ENCODE measurements at regions not wholly inside any gene's neighbourhood (a gene's known extent, or its start where the extent isn't known, plus 50 kb on each side); places are given as distances from the start of the nearest gene placed in this dataset.

- no peaks in the 10 kb centered on the region for H3K36me3 ChIP-seq (ENCODE audit: control insufficient read depth in 2 of 2, extremely low read depth in 1 of 2, insufficient read depth in 2 of 2, low read length in 2 of 2)
- no peak overlapping the region for H2AFZ ChIP-seq (ENCODE audit: low read depth, low read length)
- TF ChIP-seq, protein P1, sequence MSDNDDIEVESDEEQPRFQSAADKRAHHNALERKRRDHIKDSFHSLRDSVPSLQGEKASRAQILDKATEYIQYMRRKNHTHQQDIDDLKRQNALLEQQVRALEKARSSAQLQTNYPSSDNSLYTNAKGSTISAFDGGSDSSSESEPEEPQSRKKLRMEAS (IDR thresholded peaks at IDR 0.05; ENCODE audit: insufficient read depth, insufficient read length) = no peak
- TF ChIP-seq FOS (IDR thresholded peaks at IDR 0.05; ENCODE audit: borderline replicate concordance, insufficient read depth, low read length) = no peak
- no peak for TF ChIP-seq CTCF (IDR thresholded peaks at IDR 0.05; ENCODE audit: extremely low read depth in 1 of 2, insufficient read depth in 1 of 2, low read depth in 1 of 2, low read length in 2 of 2)
- no peak for TF ChIP-seq EZH2 (IDR thresholded peaks at IDR 0.05; ENCODE audit: borderline replicate concordance, low read depth, low read length, severe bottlenecking)
- TF ChIP-seq POLR2AphosphoS5 (IDR thresholded peaks at IDR 0.05; ENCODE audit: insufficient read depth, low read depth, low read length) = no peak
- TF ChIP-seq GATA2 (IDR thresholded peaks at IDR 0.05; ENCODE audit: insufficient read depth, insufficient read length, low read depth, low read length) = no peak
- TF ChIP-seq JUN (IDR thresholded peaks at IDR 0.05; ENCODE audit: borderline replicate concordance, insufficient read depth, insufficient read length, low read depth) = no peak
- TF ChIP-seq POLR2A (IDR thresholded peaks at IDR 0.05; ENCODE audit: low read depth, low read length) = no peak
- TF ChIP-seq MYC (IDR thresholded peaks at IDR 0.05; ENCODE audit: low read depth, low read length) = no peak
- no peaks in the 10 kb centered on the region for H3K9me3 ChIP-seq (replicated peaks; ENCODE audit: control insufficient read depth, insufficient read depth, low read length)
- no peaks in the 10 kb centered on the region for H3K27me3 ChIP-seq (ENCODE audit: control insufficient read depth in 2 of 2, insufficient read depth in 2 of 2, low read length in 2 of 2)
- dilution Hi-C loops (cut with MboI; ENCODE audit: extremely low pct_ligation_motif_present, low sequenced_read_pairs) (no loop called here), intact Hi-C loops (cut with micrococcal nuclease) (no loop called here)
- no peak overlapping the region for H3K9ac ChIP-seq (replicated peaks; ENCODE audit: extremely low read depth, insufficient read depth, low read length)
- no TSS peak for BruUV-seq (replicated peaks)
- no peaks in the 10 kb centered on the region for H3K4me1 ChIP-seq (ENCODE audit: control insufficient read depth, extremely low read depth, insufficient read depth, low read length)
- DNase-seq (ENCODE audit: low read depth, low spot score) = no peak
- H3K79me2 ChIP-seq (ENCODE audit: control insufficient read depth, insufficient read depth, low read length) = no peaks in the 10 kb centered on the region
- no peaks in the 10 kb centered on the region for H4K20me1 ChIP-seq (replicated peaks; ENCODE audit: control insufficient read depth, extremely low read depth, insufficient read depth, low read length)
- H3K4me3 ChIP-seq (replicated peaks in 1 of 3; ENCODE audit: insufficient read depth in 1 of 3, low read depth in 1 of 3, low read length in 3 of 3) = no peak overlapping the region
- no peak overlapping the region for H3K27ac ChIP-seq (ENCODE audit: insufficient read depth, low read depth, low read length)
- no peak overlapping the region for H3K4me2 ChIP-seq (ENCODE audit: insufficient read depth, low read length)
- CTCF ChIA-PET = interaction anchor here (1.6 kb wide), 1 partner anchor 51 kb away, joined by 4 read pairs; no protein-coding TSS in a partner anchor
- no peaks in the 10 kb centered on the region for H3K9me1 ChIP-seq (replicated peaks; ENCODE audit: control insufficient read depth, extremely low read depth, insufficient read depth, low read length)
- no peak for FAIRE-seq
- POLR2A ChIA-PET = no interaction called here
Observed at GRCh38 chr13:65834897-65835296, 1395.2 kb downstream of the PCDH9 start.

Measured in endothelial cell of umbilical vein (primary cell).